ENCODE measurements at regions not wholly inside any gene's neighbourhood (a gene's known extent, or its start where the extent isn't known, plus 50 kb on each side); places are given as distances from the start of the nearest gene placed in this dataset.

- ChIA-PET CTCF (interaction anchor here (1.5 kb wide), 1 partner anchor 16 kb away, joined by 3 read pairs; no protein-coding TSS in a partner anchor), POLR2A (no interaction called here)
- TF ChIP-seq CTCF (IDR thresholded peaks at IDR 0.05; ENCODE audit: insufficient read depth, low read depth, low read length) = no peak
- Histone ChIP-seq H3K36me3 (ENCODE audit: control insufficient read depth, insufficient read depth, low read length) (no peaks in the 10 kb centered on the region), H3K27me3 (ENCODE audit: control insufficient read depth, insufficient read depth, low read length) (no peaks in the 10 kb centered on the region), H3K4me3 (ENCODE audit: low read depth, low read length) (no peak overlapping the region)
- no peak for DNase-seq (ENCODE audit: low read depth)
Measured at GRCh38 chr5:173530547-173530946, 85.9 kb downstream of the BOD1 start.

DNA sequence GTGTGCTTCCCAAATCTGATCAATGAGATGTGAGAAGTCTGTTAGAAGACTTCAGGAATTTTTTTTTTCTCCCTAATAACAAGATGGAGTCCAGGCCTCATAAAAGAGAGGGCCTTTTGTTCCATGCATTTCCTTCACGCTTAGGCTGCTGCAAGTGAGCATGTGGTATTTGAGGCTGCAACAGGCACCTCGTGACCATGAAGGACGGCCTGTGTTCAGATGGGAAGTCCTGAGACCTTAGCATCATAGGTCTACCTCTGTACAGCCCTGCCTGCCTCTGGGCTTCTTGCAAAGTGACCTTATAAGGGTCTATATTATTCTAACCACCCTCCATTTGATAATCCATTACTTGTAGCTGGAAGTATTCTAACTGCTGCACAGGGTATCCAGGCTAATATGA lies 86.6 kb downstream of the BOD1 start:
- TF ChIP-seq CTCF (IDR thresholded peaks at IDR 0.05; ENCODE audit: insufficient read depth, low read depth, low read length) = no peak
- DNase-seq (ENCODE audit: low read depth) = no peak
- Histone ChIP-seq H3K36me3 (ENCODE audit: control insufficient read depth, insufficient read depth, low read length) (no peaks in the 10 kb centered on the region), H3K4me3 (ENCODE audit: low read depth, low read length) (no peak overlapping the region), H3K27me3 (ENCODE audit: control insufficient read depth, insufficient read depth, low read length) (no peaks in the 10 kb centered on the region)
- ChIA-PET POLR2A (no interaction called here), CTCF (interaction anchor here (1.3 kb wide), 1 partner anchor 236 kb away, joined by 3 read pairs; no protein-coding TSS in a partner anchor)

- Histone ChIP-seq H3K4me3 (ENCODE audit: low read depth, low read length) (no peak overlapping the region), H3K27me3 (ENCODE audit: control insufficient read depth, insufficient read depth, low read length) (no peaks in the 10 kb centered on the region), H3K36me3 (ENCODE audit: control insufficient read depth, insufficient read depth, low read length) (no peaks in the 10 kb centered on the region)
- TF ChIP-seq CTCF (IDR thresholded peaks at IDR 0.05; ENCODE audit: insufficient read depth, low read depth, low read length) = no peak
- POLR2A ChIA-PET = no interaction called here
- no peak for DNase-seq (ENCODE audit: low read depth)
- CTCF ChIA-PET = no interaction called here
Measured at GRCh38 chr5:173527671-173528070, 88.8 kb downstream of the BOD1 start.

GRCh38 chr5:173524136-173524535 lies 92.3 kb downstream of the BOD1 start:
- no peak for TF ChIP-seq CTCF (IDR thresholded peaks at IDR 0.05; ENCODE audit: insufficient read depth, low read depth, low read length)
- no peaks in the 10 kb centered on the region for H3K36me3 ChIP-seq (ENCODE audit: control insufficient read depth, insufficient read depth, low read length)
- ChIA-PET CTCF (no interaction called here), POLR2A (no interaction called here)
- no peak overlapping the region for H3K4me3 ChIP-seq (ENCODE audit: low read depth, low read length)
- no peak for DNase-seq (ENCODE audit: low read depth)
- H3K27me3 ChIP-seq (ENCODE audit: control insufficient read depth, insufficient read depth, low read length) = no peaks in the 10 kb centered on the region

DNA sequence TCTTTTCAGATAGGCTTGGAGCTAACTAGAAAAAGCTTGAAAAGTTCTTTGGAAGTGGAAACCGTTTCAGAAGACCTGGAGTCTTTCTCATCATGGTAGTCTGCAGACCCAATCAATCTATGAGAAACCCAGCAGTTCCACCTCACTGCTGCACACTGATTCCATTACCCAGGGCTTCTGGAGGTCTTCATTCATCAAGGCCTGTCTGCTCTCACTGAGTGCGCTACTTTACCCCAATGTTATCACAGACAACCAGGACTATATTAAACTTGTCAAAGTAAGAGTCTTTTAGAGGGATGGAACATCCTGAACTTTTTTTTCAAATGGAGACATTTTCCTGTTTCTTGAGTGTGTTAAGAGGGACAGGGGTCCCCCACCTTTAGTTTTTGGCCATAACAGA lies 93.1 kb downstream of the BOD1 start:
- ChIA-PET POLR2A (no interaction called here), CTCF (no interaction called here)
- Histone ChIP-seq H3K27me3 (ENCODE audit: control insufficient read depth, insufficient read depth, low read length) (no peaks in the 10 kb centered on the region), H3K4me3 (ENCODE audit: low read depth, low read length) (no peak overlapping the region), H3K36me3 (ENCODE audit: control insufficient read depth, insufficient read depth, low read length) (no peaks in the 10 kb centered on the region)
- TF ChIP-seq CTCF (IDR thresholded peaks at IDR 0.05; ENCODE audit: insufficient read depth, low read depth, low read length) = no peak
- DNase-seq (ENCODE audit: low read depth) = no peak

Data from BJ (cell line).